Stimulated activated CD4-positive, alpha-beta T cell treated with anti-CD3 and anti-CD28 coated beads, TNF-alpha, amount 100 ng/mL, for 1 hour (primary cell): ENCODE measurements at regions not wholly inside any gene's neighbourhood (a gene's known extent, or its start where the extent isn't known, plus 50 kb on each side); places are given as distances from the start of the nearest gene placed in this dataset.
"Not testable (repeated sequence)": the region's sequence is repeated elsewhere in the genome, so short reads cannot be mapped to it uniquely, and the experiment has no call there.

ENCODE experiments used
- DNase-seq, 3 donors: peaks; one replicate each; pipeline ENCODE4 v3.0.0-alpha.2; 2020; ENCODE audit warnings: low read depth in 3 of 3, low spot score in 1 of 3

GRCh38 chrX:124234348-124234747 lies 98.1 kb upstream of the TEX13D start:
- no peak for DNase-seq

GRCh38 chrX:124238268-124238667 lies 94.2 kb upstream of the TEX13D start:
- no peak for DNase-seq

- DNase-seq: no peak
These were observed 93.1 kb upstream of the TEX13D start for GRCh38 chrX:124239324-124239723.

DNA sequence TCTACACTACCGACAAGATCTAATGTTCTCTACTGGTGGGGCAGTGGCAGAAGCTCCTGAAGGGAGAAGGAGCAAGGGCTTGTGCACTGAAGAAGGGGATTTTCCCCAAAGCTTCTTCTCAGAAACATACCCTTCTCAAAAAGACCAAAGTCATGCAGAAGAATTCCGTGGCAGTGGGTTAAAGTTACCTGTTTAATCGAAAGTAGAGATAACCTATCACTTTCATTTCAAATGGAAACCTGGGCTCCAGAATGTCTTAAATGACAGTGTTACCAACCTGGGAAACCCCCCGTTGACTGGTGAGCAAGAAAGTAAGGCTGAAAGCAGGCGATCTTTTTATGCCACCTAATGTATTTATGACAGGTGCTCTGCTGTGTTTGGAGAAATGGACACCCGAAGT lies 92.5 kb upstream of the TEX13D start:
- DNase-seq: no peak

DNA sequence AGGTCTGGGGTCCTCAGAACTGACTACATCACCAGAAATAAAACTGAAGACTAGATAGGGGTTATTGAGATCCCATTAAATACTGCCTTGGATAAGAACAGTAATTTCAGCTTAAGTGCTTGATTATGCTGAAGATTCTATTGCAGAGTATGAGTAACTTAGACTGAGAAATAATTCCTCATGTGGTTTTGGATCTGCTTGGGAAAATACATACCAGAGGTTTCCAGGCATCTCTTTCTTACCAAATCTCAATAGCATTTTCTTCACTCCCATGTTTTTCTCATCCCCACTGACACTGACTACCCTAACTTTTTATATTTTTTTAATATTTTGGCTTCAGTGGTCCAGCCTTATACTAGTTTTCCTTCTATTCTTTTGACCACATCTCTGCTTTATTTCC lies 92.0 kb upstream of the TEX13D start:
- no peak for DNase-seq

DNA sequence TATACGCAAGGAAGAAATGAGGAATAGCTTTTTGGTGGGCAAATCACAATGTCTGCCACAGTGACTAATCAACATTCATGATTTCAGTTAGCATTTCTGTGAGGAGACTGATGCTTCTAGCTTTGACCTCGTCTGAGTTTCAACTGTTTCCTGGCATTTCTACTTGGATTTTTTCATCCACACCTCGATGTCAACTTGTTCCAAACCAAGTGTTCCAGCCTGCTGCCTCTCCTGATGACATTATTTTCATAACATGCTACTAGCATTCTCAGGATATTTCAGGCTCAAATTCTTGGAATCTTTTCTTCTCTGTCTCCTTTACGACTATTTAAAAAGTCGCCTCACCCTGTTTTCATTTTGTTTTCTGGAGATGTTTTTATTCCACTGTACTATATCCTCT lies 90.3 kb upstream of the TEX13D start:
- DNase-seq: no peak

DNA sequence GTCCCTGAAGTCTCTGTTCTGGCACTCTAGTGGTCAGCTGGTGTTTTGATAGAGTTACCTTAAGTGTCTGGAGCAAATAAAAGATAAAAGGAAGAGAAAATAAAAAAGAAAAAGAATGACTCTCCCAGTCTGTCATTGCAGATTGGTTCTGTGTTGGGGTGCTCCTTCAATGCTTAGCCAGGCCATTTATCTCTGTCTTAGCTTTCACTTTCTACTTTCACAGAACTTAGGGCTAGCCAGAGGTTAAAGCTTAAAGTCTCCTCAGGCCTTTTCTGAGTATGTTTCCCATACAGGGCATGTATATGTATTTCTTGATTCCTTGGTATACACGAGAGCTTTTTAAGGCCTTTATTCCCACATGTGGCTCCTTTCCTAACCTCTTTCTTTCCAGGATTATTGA lies 83.1 kb upstream of the TEX13D start:
- no peak for DNase-seq

GRCh38 chrX:124250835-124251437 lies 81.5 kb upstream of the TEX13D start:
- no peak for DNase-seq

DNA sequence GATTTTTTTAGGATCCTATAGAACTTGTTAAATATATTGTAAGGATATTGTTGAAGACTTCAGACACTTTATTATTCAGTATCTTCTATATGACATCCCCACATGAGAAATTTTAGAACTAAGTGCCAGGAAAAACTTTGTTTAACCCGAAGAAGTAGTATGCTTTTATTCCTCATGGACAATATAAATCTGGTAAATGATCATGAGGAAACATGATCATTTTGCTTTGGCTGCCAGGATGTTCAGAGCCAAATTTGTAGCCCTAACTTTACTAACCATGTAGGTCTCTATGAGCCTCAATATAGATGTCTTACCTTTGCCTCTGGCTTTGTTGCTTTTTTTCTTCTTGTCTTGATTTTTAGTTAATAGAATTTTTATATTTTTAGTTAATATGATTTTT lies 77.8 kb upstream of the TEX13D start:
- no peak for DNase-seq

DNA sequence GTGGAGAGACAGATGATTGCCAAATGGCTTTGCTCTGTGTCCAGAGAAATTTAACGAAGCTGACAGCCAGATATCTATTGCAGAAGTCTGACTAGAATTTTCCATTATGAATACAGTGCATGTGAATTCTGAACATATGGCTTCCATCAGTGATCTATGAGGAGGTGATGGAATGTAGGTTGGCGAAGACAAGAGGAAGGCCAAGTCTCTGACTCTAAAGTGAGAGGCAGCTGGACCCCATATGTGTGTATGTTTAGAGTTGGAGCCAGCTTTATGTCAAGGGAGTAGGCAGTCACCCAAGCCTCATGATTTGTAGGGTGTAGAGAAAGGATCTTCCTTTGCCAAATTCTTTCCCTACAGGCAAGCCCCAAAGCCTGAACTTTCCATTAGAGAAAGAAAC lies 76.2 kb upstream of the TEX13D start:
- DNase-seq: no peak

GRCh38 chrX:124256629-124257380 lies 75.7 kb upstream of the TEX13D start:
- no peak for DNase-seq

- no peak for DNase-seq
These were observed 74.3 kb upstream of the TEX13D start for GRCh38 chrX:124257924-124258702.

GRCh38 chrX:124260845-124261244 lies 71.6 kb upstream of the TEX13D start:
- no peak for DNase-seq

DNA sequence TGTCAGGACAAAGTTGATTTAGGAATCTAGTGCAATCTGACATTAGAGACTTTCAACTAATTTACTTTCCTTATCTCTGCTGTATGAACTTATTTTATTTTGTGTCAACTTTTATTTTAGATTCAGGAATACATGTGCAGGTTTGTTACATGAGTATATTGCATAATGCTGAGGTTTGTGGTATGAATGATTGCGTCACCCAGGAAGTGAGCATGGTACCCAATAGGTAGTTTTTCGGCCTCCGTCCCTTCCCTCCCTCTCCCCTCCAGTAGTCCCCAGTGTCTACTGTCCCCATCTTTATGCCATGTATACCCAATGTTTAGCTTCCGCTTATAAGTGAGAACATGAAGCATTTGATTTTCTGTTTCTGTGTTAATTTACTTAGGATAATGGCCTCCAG lies 68.7 kb upstream of the TEX13D start:
- no peak for DNase-seq

DNA sequence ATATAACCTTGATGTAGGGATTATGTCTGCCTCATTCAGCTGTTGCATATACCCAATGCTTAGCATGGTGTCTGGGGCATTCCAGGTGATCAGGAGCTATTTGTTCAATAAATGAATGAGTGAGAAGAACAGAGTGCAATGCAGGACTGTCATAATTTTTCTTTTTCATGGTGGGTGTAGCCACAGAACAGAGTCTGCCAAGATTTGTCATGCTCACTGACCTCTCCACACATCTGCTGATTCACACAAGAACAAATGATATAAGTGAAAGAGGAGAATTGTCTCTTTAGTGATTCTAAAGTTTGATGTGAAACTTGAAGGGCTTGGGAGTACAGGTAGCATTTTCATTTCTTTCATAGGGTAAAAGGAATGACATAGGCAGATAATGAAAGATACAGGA lies 64.4 kb upstream of the TEX13D start:
- DNase-seq: no peak

DNA sequence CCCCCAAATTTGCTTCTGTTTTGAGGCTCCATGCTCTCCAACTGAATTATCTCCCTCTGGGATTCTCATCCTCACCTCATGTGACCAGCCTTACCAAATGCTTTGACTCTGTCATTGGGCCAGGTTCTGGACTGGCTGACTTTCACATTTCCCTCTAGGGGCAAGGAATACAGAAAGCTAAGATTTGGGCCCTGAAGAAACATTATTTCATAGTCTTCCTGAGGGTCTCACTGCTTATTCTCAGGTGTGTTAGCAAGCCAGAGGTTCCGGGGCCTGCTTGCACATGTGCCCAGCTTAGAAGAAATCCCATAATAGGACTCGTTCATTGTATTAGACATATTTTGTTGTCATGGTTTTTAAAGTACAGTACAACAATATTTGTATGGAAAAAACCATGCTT lies 62.6 kb upstream of the TEX13D start:
- no peak for DNase-seq

DNA sequence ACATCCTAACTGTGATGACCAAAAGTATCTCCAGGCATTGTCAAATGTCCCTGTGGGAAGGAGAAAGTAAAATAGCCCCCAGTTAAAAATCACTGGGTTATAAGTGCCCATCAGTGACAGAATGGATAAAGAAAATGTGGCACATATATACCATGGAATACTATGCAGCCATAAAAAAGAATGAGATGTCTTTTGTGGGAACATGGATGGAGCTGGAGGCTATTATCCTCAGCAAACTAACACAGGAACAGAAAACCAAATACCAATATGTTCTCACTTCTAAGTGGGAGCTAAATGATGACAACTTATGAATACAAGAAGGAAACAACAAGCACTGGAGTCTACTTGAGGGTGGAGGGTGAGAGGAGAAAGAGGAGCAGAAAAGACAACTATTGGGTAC lies 60.9 kb upstream of the TEX13D start:
- DNase-seq: not testable (repeated sequence)

DNA sequence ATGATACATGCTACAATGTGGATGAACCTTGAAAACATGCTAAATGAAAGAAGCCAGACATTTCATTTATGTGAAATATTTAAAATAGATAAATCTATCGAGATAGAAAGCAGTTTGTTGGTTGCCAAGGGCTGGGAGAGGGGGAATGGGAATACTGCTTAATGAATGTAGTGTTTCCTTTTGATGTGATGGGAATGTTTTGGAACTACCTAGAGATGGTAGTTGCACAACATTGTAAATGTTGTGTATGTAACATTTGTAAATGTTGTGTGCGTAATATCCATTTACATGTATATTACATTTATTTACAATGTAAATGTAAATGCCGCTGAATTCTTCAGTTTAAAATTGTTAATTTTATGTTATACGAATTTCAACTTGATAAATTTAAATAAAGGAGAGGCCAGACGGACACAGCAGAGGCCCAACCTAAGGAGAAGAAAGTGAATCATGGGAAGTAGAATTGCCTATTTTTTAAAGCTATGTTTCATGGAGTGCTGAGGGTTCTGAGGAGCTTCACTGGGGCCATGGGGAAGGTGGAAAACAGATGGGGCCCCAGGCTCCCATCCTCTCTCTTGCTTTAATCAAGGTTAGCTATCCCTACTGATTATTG lies 60.0 kb upstream of the TEX13D start:
- no peak for DNase-seq

DNA sequence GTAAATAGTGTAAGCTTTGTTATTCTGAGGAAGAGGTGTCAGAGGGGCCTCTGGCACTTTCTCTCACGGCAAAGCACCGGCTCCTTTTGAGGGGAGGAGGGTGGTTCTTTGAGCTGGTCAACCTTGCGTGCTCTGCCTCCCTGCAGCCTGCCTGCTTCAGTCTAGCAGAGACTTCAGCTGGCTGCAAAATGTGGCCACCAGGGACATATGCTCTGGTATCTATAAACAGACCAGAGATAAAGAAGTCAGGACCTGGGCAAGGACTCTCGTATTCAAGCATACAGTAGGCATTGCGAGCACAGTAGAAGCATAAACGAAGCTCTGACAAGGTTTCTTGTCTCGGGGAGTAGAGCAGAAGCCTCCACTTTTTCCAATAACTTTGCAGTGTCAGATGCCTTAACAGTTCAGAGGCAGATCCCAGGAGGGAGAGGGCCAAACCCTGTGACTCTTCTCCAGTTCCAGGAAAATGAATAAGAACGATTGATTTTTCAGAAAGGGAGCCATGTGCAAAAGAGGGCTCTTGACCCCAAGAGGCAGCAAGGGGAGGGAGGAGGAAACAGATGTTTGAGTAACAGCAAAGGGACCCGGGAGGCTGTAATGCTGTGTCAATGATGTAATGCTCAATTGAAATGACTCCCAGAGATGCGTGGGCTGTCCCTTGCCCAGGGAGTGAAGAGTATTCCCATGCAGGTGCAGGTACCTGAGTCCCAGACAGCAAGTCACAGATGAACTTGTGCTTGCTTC lies 57.9 kb upstream of the TEX13D start:
- no peak for DNase-seq

- no peak for DNase-seq
These were observed 57.1 kb upstream of the TEX13D start for GRCh38 chrX:124275182-124275894.
